SH-SY5Y (cell line): ENCODE measurements at regions not wholly inside any gene's neighbourhood (a gene's known extent, or its start where the extent isn't known, plus 50 kb on each side); places are given as distances from the start of the nearest gene placed in this dataset.

ENCODE experiments used
- GATA2 ChIP-seq: IDR thresholded peaks from 2 replicates; pipeline ENCODE4 v1.6.1; 2011; ENCODE audit warnings: mild to moderate bottlenecking, low read depth, low read length
- GATA3 ChIP-seq: IDR thresholded peaks from 2 replicates; pipeline ENCODE4 v1.6.1; 2011; ENCODE audit warnings: low read depth, mild to moderate bottlenecking, low read length, moderate library complexity

DNA sequence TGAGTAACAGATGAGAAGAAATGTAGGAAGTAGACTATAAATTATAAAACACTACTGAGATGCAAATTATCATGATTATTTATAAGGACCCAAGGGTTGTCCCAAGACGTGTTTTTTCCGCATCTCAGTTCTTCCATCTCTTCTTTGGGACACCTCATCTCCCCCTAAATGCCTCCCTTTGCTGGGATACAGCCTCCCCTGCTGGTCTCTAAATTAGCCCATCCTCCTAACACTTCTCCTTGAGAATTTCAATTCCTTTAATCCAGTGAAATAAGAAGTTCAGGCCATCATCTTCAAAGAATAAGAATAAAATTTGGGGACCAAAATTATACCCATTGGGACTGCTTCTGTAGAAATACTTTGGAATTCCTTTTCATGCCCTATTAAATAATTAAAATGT is 667.0 kb downstream of the BCL11B start:
- TF ChIP-seq GATA2 (no peak), GATA3 (no peak)
